Liver (tissue), 8 donors: ENCODE measurements at regions not wholly inside any gene's neighbourhood (a gene's known extent, or its start where the extent isn't known, plus 50 kb on each side); places are given as distances from the start of the nearest gene placed in this dataset.

Source experiments
- DNase-seq: peaks from one replicate; pipeline ENCODE4 v3.0.0-alpha.2; 2017; ENCODE audit warnings: low spot score
- H3K27ac ChIP-seq, 2 donors: one replicate each; pipeline ENCODE4 v1.7.0; 2013; ENCODE audit warnings: inconsistent platforms in 2 of 2, low read length in 2 of 2, control low read depth in 1 of 2, low read depth in 1 of 2, mild to moderate bottlenecking in 1 of 2
- H3K27me3 ChIP-seq, 4 donors: one replicate each; pipeline versions ENCODE4 v1.6.1 to v1.7.0; 2013; ENCODE audit warnings: low read length in 3 of 4, inconsistent platforms in 1 of 4, mild to moderate bottlenecking in 1 of 4, moderate library complexity in 1 of 4; ENCODE audit not compliant: control insufficient read depth in 4 of 4, insufficient read depth in 4 of 4
- H3K36me3 ChIP-seq, 4 donors: one replicate each; pipeline versions ENCODE4 v1.6.1 to v1.7.0; 2013; ENCODE audit warnings: low read length in 3 of 4, mild to moderate bottlenecking in 3 of 4, low read depth in 1 of 4, moderate library complexity in 1 of 4; ENCODE audit not compliant: control insufficient read depth in 4 of 4, insufficient read depth in 3 of 4
- H3K4me1 ChIP-seq, 4 donors: one replicate each; pipeline versions ENCODE4 v1.6.1 to v1.7.0; 2013; ENCODE audit warnings: low read length in 3 of 4, mild to moderate bottlenecking in 3 of 4, moderate library complexity in 1 of 4; ENCODE audit not compliant: control insufficient read depth in 4 of 4, insufficient read depth in 4 of 4
- H3K4me3 ChIP-seq, 3 donors: one replicate each; pipeline versions ENCODE4 v1.6.1 to v1.7.0; 2013; ENCODE audit warnings: low read length in 3 of 3, control low read depth in 1 of 3, low read depth in 1 of 3, mild to moderate bottlenecking in 1 of 3
- H3K9ac ChIP-seq, 2 donors: one replicate each; pipeline ENCODE4 v1.7.0; 2013; ENCODE audit warnings: low read length in 2 of 2, mild to moderate bottlenecking in 2 of 2, moderate library complexity in 2 of 2, control low read depth in 1 of 2, low read depth in 1 of 2
- H3K9me3 ChIP-seq, 4 donors: one replicate each; pipeline versions ENCODE4 v1.6.1 to v1.7.0; 2013; ENCODE audit warnings: low read length in 3 of 4; ENCODE audit not compliant: control insufficient read depth in 4 of 4
- EGR1 ChIP-seq, 2 donors: IDR thresholded peaks; 2 replicates each; pipeline ENCODE4 v1.6.1; 2016 to 2018; ENCODE audit warnings: antibody characterized with exemption in 2 of 2, low read depth in 2 of 2
- FOXA1 ChIP-seq: IDR thresholded peaks from 2 replicates; pipeline ENCODE4 v1.6.1; 2016; ENCODE audit warnings: antibody characterized with exemption
- FOXA2 ChIP-seq: IDR thresholded peaks from 2 replicates; pipeline ENCODE4 v1.6.1; 2016; ENCODE audit warnings: antibody characterized with exemption
- GABPA ChIP-seq, 2 donors: IDR thresholded peaks in 1 of 2; conservative IDR thresholded peaks in 1 of 2; 2 replicates each; pipeline ENCODE4 v1.6.1; 2016; ENCODE audit warnings: antibody characterized with exemption in 2 of 2, mild to moderate bottlenecking in 1 of 2, moderate library complexity in 1 of 2
- HNF4A ChIP-seq, 2 donors: conservative IDR thresholded peaks; 2 replicates each; pipeline ENCODE4 v1.6.1; 2016; ENCODE audit warnings: antibody characterized with exemption in 2 of 2, mild to moderate bottlenecking in 2 of 2
- JUND ChIP-seq, 2 donors: IDR thresholded peaks; 2 replicates each; pipeline ENCODE4 v1.6.1; 2016; ENCODE audit warnings: antibody characterized with exemption in 2 of 2
- NR2F2 ChIP-seq: IDR thresholded peaks from 2 replicates; pipeline ENCODE4 v1.6.1; 2016; ENCODE audit warnings: antibody characterized with exemption
- RAD21 ChIP-seq, 2 donors: IDR thresholded peaks; 2 replicates each; pipeline ENCODE4 v1.6.1; 2016; ENCODE audit warnings: antibody characterized with exemption in 2 of 2, mild to moderate bottlenecking in 2 of 2
- RXRA ChIP-seq, 2 donors: IDR thresholded peaks; 2 replicates each; pipeline ENCODE4 v1.6.1; 2017 to 2018; ENCODE audit warnings: antibody characterized with exemption in 2 of 2, mild to moderate bottlenecking in 1 of 2
- SP1 ChIP-seq: IDR thresholded peaks from 2 replicates; pipeline ENCODE4 v1.6.1; 2018; ENCODE audit warnings: antibody characterized with exemption, mild to moderate bottlenecking
- TAF1 ChIP-seq: conservative IDR thresholded peaks from 2 replicates; pipeline ENCODE4 v1.6.1; 2016; ENCODE audit warnings: antibody characterized with exemption, mild to moderate bottlenecking
- YY1 ChIP-seq: IDR thresholded peaks from 2 replicates; pipeline ENCODE4 v1.6.1; 2016; ENCODE audit warnings: antibody characterized with exemption, mild to moderate bottlenecking
- WGBS: extraction: QIAGEN DNeasy Blood & Tissue Kit; methylation state at CpG from one replicate; pipeline ENCODE4 v1.1.7; 2013; 5-methylcytosine and 5-hydroxymethylcytosine counted together
- TF ChIP-seq, protein P1 (sequence below): IDR thresholded peaks from 2 replicates; pipeline ENCODE4 v1.6.1; 2016; ENCODE audit warnings: antibody characterized with exemption, mild to moderate bottlenecking
- TF ChIP-seq, protein P2 (sequence below): fragments of 150-350 bp; IDR thresholded peaks from 2 replicates; pipeline ENCODE4 v1.5.1; 2017; ENCODE audit warnings: improper control_type of control experiment, low read depth, low read length; ENCODE audit not compliant: missing input control
- TF ChIP-seq, protein P3 (sequence below): IDR thresholded peaks from 2 replicates; pipeline ENCODE4 v1.6.1; 2016; ENCODE audit warnings: antibody characterized with exemption
- TF ChIP-seq, protein P4 (sequence below): IDR thresholded peaks from 2 replicates; pipeline ENCODE4 v1.6.1; 2016; ENCODE audit warnings: antibody characterized with exemption
- donor health status: healthy.
- donor health status: healthy.
- donor health status: healthy.
- donor health status: healthy.
- donor health status: healthy.

DNA sequence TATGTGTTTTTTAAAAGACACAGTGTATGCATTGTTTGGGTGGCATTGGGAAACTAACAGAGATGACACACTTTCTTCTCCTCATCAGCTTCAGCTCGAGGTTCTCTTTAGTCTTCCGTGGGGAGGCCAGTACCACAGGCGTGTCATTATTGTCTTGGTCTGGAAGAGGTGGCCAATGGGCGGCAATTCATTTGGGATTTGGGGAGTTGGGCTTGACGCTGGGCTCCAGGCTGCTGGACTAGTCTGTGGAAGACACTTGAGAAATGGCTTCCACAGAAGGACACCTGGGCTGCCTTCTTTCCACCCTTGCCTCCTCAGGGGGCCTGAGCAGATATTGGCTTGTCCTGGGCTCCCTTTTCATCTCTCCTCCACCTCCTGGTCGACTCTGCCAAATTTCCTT is 192.2 kb downstream of the SH2D4B start:
- H3K27ac ChIP-seq: no peak overlapping the region
- WGBS: 61% methylated on average over 6 of the region's 6 CpGs
- H3K4me3 ChIP-seq: no peak overlapping the region
- no peaks in the 10 kb centered on the region for H3K27me3 ChIP-seq
- no peak overlapping the region for H3K9ac ChIP-seq
- no peak for TF ChIP-seq FOXA1
- TF ChIP-seq FOXA2: no peak
- no peak for TF ChIP-seq SP1
- TF ChIP-seq NR2F2: no peak
- TF ChIP-seq, protein P1, sequence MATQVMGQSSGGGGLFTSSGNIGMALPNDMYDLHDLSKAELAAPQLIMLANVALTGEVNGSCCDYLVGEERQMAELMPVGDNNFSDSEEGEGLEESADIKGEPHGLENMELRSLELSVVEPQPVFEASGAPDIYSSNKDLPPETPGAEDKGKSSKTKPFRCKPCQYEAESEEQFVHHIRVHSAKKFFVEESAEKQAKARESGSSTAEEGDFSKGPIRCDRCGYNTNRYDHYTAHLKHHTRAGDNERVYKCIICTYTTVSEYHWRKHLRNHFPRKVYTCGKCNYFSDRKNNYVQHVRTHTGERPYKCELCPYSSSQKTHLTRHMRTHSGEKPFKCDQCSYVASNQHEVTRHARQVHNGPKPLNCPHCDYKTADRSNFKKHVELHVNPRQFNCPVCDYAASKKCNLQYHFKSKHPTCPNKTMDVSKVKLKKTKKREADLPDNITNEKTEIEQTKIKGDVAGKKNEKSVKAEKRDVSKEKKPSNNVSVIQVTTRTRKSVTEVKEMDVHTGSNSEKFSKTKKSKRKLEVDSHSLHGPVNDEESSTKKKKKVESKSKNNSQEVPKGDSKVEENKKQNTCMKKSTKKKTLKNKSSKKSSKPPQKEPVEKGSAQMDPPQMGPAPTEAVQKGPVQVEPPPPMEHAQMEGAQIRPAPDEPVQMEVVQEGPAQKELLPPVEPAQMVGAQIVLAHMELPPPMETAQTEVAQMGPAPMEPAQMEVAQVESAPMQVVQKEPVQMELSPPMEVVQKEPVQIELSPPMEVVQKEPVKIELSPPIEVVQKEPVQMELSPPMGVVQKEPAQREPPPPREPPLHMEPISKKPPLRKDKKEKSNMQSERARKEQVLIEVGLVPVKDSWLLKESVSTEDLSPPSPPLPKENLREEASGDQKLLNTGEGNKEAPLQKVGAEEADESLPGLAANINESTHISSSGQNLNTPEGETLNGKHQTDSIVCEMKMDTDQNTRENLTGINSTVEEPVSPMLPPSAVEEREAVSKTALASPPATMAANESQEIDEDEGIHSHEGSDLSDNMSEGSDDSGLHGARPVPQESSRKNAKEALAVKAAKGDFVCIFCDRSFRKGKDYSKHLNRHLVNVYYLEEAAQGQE: no peak
- TF ChIP-seq EGR1 (IDR thresholded peaks at IDR 0.05; ENCODE audit: low read depth in 2 of 2): no peak
- TF ChIP-seq GABPA (IDR thresholded peaks at IDR 0.05 in 1 of 2, conservative IDR thresholded peaks at IDR 0.05 in 1 of 2): no peak
- TF ChIP-seq RAD21 (IDR thresholded peaks at IDR 0.05): no peak
- no peak for TF ChIP-seq JUND (IDR thresholded peaks at IDR 0.05)
- TF ChIP-seq, protein P2, sequence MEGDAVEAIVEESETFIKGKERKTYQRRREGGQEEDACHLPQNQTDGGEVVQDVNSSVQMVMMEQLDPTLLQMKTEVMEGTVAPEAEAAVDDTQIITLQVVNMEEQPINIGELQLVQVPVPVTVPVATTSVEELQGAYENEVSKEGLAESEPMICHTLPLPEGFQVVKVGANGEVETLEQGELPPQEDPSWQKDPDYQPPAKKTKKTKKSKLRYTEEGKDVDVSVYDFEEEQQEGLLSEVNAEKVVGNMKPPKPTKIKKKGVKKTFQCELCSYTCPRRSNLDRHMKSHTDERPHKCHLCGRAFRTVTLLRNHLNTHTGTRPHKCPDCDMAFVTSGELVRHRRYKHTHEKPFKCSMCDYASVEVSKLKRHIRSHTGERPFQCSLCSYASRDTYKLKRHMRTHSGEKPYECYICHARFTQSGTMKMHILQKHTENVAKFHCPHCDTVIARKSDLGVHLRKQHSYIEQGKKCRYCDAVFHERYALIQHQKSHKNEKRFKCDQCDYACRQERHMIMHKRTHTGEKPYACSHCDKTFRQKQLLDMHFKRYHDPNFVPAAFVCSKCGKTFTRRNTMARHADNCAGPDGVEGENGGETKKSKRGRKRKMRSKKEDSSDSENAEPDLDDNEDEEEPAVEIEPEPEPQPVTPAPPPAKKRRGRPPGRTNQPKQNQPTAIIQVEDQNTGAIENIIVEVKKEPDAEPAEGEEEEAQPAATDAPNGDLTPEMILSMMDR: no peak
- TF ChIP-seq, protein P3, sequence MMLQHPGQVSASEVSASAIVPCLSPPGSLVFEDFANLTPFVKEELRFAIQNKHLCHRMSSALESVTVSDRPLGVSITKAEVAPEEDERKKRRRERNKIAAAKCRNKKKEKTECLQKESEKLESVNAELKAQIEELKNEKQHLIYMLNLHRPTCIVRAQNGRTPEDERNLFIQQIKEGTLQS: no peak
- no peak for TF ChIP-seq HNF4A (conservative IDR thresholded peaks at IDR 0.05)
- TF ChIP-seq YY1: no peak
- TF ChIP-seq TAF1: no peak
- TF ChIP-seq, protein P4, sequence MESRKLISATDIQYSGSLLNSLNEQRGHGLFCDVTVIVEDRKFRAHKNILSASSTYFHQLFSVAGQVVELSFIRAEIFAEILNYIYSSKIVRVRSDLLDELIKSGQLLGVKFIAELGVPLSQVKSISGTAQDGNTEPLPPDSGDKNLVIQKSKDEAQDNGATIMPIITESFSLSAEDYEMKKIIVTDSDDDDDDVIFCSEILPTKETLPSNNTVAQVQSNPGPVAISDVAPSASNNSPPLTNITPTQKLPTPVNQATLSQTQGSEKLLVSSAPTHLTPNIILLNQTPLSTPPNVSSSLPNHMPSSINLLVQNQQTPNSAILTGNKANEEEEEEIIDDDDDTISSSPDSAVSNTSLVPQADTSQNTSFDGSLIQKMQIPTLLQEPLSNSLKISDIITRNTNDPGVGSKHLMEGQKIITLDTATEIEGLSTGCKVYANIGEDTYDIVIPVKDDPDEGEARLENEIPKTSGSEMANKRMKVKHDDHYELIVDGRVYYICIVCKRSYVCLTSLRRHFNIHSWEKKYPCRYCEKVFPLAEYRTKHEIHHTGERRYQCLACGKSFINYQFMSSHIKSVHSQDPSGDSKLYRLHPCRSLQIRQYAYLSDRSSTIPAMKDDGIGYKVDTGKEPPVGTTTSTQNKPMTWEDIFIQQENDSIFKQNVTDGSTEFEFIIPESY: no peak
- TF ChIP-seq RXRA (IDR thresholded peaks at IDR 0.05): no peak
- H3K9me3 ChIP-seq: no peaks in the 10 kb centered on the region
- no peak for DNase-seq
- H3K4me1 ChIP-seq: no peaks in the 10 kb centered on the region
- no peaks in the 10 kb centered on the region for H3K36me3 ChIP-seq

DNA sequence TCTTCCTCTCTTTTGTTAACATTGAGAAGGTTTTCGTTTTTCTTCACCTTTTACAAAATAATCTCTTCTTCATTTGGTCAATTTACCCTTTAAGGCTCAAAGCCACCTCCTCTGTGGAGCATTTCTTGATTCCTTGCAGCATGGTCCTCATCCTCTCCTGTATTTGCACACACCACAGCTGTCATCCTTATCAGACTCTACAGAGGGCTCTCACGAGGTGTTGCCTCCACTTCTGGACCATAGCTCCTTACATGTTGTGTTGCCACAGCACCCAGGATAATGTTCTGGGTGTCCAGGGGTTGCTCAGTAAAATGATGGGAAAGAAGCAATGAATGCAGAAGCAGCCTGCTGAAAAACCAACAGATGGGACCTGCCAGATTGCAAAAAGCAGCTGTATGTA is 192.8 kb downstream of the SH2D4B start:
- Histone ChIP-seq H3K4me1 (no peaks in the 10 kb centered on the region), H3K9ac (no peak overlapping the region), H3K27ac (no peak overlapping the region), H3K4me3 (no peak overlapping the region), H3K27me3 (no peaks in the 10 kb centered on the region), H3K9me3 (no peaks in the 10 kb centered on the region), H3K36me3 (no peaks in the 10 kb centered on the region)
- DNase-seq: no peak
- 32% methylated on average over 2 of the region's 2 CpGs for WGBS
- TF ChIP-seq EGR1 (IDR thresholded peaks at IDR 0.05; ENCODE audit: low read depth in 2 of 2): no peak
- TF ChIP-seq SP1: no peak
- TF ChIP-seq FOXA1: no peak
- TF ChIP-seq GABPA (IDR thresholded peaks at IDR 0.05 in 1 of 2, conservative IDR thresholded peaks at IDR 0.05 in 1 of 2): no peak
